ENCODE measurements at regions not wholly inside any gene's neighbourhood (a gene's known extent, or its start where the extent isn't known, plus 50 kb on each side); places are given as distances from the start of the nearest gene placed in this dataset.

DNA sequence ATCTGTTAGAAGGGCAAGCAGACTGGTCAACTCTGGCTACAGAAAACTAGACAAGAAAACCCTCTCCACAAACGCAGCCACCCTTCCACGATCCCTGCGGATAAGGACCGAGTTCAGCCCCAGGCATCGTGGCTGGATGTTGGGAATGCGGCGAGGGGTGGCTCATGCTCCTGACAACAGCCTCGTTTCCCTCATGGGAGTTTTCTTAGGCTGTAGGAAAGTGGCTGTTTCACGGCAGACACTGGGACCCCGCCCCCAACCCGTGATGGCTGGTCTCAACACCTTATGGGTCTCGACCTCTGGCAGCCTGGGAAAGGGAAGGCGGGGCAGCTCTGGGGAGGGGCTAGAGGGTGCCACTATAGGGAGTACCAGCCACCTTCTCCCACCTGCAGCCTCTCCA lies 123.3 kb downstream of the RFLNA start:
- H3K9me3 ChIP-seq (ENCODE audit: control insufficient read depth, insufficient read depth, low read depth, low read length), result no peaks in the 10 kb centered on the region
- no peak overlapping the region for H2AFZ ChIP-seq (ENCODE audit: low read length)
- DNase-seq (ENCODE audit: low read depth in 2 of 2), result no peak
- H3K27me3 ChIP-seq (ENCODE audit: control insufficient read depth, insufficient read depth, low read length), result no peaks in the 10 kb centered on the region
- no peaks in the 10 kb centered on the region for H4K20me1 ChIP-seq (ENCODE audit: control insufficient read depth, extremely low read depth, insufficient read depth, low read length)
- H3K27ac ChIP-seq (ENCODE audit: insufficient read depth, low read length), result no peak overlapping the region
- H3K9ac ChIP-seq (ENCODE audit: insufficient read depth, low read length), result no peak overlapping the region
- TF ChIP-seq EZH2 (IDR thresholded peaks at IDR 0.05; ENCODE audit: low read length, missing control alignments), result no peak
- peaks cover 23% of the 10 kb centered on the region for H3K4me1 ChIP-seq (ENCODE audit: control insufficient read depth, extremely low read depth, insufficient read depth, low read length)
- peaks cover 8% of the 10 kb centered on the region for H3K36me3 ChIP-seq (ENCODE audit: control insufficient read depth, insufficient read depth, low read length)
- no peaks in the 10 kb centered on the region for H3K79me2 ChIP-seq (ENCODE audit: control insufficient read depth, insufficient read depth, low read length)
- no peak overlapping the region for H3K4me3 ChIP-seq (replicated peaks in 1 of 4; ENCODE audit: control extremely low read depth in 1 of 4, insufficient read depth in 1 of 4, low read depth in 3 of 4, low read length in 4 of 4)
- no peak overlapping the region for H3K4me2 ChIP-seq (ENCODE audit: extremely low read depth, insufficient read depth, low read length)

DNA sequence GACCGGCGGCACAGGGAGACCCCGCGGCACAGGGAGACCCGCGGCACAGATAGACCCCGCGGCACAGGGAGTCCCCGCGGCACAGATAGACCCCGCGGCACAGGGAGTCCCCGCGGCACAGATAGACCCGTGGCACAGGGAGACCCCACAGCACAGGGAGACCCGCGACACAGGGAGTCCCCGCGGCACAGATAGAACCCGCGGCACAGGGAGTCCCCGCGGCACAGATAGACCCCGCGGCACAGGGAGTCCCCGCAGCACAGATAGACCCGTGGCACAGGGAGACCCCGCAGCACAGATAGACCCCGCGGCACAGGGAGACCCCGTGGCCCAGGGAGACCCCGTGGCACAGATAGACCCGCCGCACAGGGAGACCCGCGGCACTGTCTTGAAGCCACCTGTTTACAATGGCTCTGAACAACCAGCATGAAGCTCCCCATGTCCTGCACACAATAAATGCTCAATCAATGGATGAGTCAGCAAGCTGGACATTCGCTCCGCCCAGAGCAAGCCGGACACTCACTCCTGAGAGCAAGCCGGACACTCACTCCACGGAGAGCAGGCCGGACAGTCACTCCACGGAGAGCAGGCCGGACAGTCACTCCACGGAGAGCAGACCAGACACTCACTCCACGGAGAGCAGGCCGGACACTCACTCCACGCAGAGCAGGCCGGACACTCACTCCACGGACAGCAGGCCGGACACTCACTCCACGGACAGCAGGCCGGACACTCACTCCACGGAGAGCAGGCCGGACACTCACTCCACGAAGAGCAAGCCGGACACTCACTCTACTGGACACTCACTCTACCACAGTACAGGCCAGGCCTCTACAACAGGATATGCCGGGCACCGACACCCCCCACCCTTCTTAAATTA lies 121.9 kb downstream of the RFLNA start:
- Histone ChIP-seq H3K9me3 (ENCODE audit: control insufficient read depth, insufficient read depth, low read depth, low read length) (no peaks in the 10 kb centered on the region), H4K20me1 (ENCODE audit: control insufficient read depth, extremely low read depth, insufficient read depth, low read length) (no peaks in the 10 kb centered on the region), H3K79me2 (ENCODE audit: control insufficient read depth, insufficient read depth, low read length) (no peaks in the 10 kb centered on the region), H3K9ac (ENCODE audit: insufficient read depth, low read length) (no peak overlapping the region), H2AFZ (ENCODE audit: low read length) (no peak overlapping the region), H3K27me3 (ENCODE audit: control insufficient read depth, insufficient read depth, low read length) (no peaks in the 10 kb centered on the region), H3K27ac (ENCODE audit: insufficient read depth, low read length) (no peak overlapping the region), H3K4me1 (ENCODE audit: control insufficient read depth, extremely low read depth, insufficient read depth, low read length) (peaks cover 26% of the 10 kb centered on the region), H3K4me2 (ENCODE audit: extremely low read depth, insufficient read depth, low read length) (no peak overlapping the region), H3K36me3 (ENCODE audit: control insufficient read depth, insufficient read depth, low read length) (peaks cover 8% of the 10 kb centered on the region), H3K4me3 (replicated peaks in 1 of 4; ENCODE audit: control extremely low read depth in 1 of 4, insufficient read depth in 1 of 4, low read depth in 3 of 4, low read length in 4 of 4) (no peak overlapping the region)
- TF ChIP-seq EZH2 (IDR thresholded peaks at IDR 0.05; ENCODE audit: low read length, missing control alignments), result no peak
- TF ChIP-seq, protein P1, sequence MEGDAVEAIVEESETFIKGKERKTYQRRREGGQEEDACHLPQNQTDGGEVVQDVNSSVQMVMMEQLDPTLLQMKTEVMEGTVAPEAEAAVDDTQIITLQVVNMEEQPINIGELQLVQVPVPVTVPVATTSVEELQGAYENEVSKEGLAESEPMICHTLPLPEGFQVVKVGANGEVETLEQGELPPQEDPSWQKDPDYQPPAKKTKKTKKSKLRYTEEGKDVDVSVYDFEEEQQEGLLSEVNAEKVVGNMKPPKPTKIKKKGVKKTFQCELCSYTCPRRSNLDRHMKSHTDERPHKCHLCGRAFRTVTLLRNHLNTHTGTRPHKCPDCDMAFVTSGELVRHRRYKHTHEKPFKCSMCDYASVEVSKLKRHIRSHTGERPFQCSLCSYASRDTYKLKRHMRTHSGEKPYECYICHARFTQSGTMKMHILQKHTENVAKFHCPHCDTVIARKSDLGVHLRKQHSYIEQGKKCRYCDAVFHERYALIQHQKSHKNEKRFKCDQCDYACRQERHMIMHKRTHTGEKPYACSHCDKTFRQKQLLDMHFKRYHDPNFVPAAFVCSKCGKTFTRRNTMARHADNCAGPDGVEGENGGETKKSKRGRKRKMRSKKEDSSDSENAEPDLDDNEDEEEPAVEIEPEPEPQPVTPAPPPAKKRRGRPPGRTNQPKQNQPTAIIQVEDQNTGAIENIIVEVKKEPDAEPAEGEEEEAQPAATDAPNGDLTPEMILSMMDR (conservative IDR thresholded peaks at IDR 0.05 in 1 of 2, IDR thresholded peaks at IDR 0.05 in 1 of 2; ENCODE audit: low read depth in 1 of 2, low read length in 2 of 2), result no peak
- DNase-seq (ENCODE audit: low read depth in 2 of 2), result no peak

DNA sequence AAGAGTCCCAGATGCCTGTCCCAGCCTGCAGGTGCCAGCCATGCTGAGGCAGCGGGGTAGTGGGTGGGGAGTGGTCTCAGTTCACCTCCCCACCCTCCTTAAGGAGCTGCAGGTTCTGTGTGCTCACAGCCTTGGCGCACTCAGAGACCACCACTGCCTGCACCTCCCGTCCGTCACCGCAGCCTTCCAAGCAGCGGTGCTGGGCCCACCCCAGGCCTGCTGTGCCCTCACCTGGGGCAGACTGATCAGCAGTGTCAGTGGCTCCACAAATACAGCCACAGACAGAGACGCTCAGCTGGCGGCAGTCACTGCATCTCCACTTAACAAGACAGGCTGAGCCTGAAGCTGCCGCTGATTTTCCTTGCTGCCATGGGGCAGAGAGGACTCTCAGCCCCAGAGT lies 120.2 kb downstream of the RFLNA start:
- Histone ChIP-seq H3K9ac (ENCODE audit: insufficient read depth, low read length) (no peak overlapping the region), H3K4me1 (ENCODE audit: control insufficient read depth, extremely low read depth, insufficient read depth, low read length) (peaks cover 32% of the 10 kb centered on the region), H2AFZ (ENCODE audit: low read length) (no peak overlapping the region), H3K9me3 (ENCODE audit: control insufficient read depth, insufficient read depth, low read depth, low read length) (no peaks in the 10 kb centered on the region), H3K4me2 (ENCODE audit: extremely low read depth, insufficient read depth, low read length) (no peak overlapping the region), H4K20me1 (ENCODE audit: control insufficient read depth, extremely low read depth, insufficient read depth, low read length) (no peaks in the 10 kb centered on the region), H3K4me3 (replicated peaks in 1 of 4; ENCODE audit: control extremely low read depth in 1 of 4, insufficient read depth in 1 of 4, low read depth in 3 of 4, low read length in 4 of 4) (no peak overlapping the region), H3K36me3 (ENCODE audit: control insufficient read depth, insufficient read depth, low read length) (peaks cover 6% of the 10 kb centered on the region), H3K27me3 (ENCODE audit: control insufficient read depth, insufficient read depth, low read length) (no peaks in the 10 kb centered on the region), H3K79me2 (ENCODE audit: control insufficient read depth, insufficient read depth, low read length) (no peaks in the 10 kb centered on the region), H3K27ac (ENCODE audit: insufficient read depth, low read length) (no peak overlapping the region)
- DNase-seq (ENCODE audit: low read depth in 2 of 2), result no peak
- TF ChIP-seq EZH2 (IDR thresholded peaks at IDR 0.05; ENCODE audit: low read length, missing control alignments), result no peak
- TF ChIP-seq, protein P1 (conservative IDR thresholded peaks at IDR 0.05 in 1 of 2, IDR thresholded peaks at IDR 0.05 in 1 of 2; ENCODE audit: low read depth in 1 of 2, low read length in 2 of 2), result no peak

All from fibroblast of lung (primary cell).